ENCODE measurements at regions not wholly inside any gene's neighbourhood (a gene's known extent, or its start where the extent isn't known, plus 50 kb on each side); places are given as distances from the start of the nearest gene placed in this dataset.

DNA sequence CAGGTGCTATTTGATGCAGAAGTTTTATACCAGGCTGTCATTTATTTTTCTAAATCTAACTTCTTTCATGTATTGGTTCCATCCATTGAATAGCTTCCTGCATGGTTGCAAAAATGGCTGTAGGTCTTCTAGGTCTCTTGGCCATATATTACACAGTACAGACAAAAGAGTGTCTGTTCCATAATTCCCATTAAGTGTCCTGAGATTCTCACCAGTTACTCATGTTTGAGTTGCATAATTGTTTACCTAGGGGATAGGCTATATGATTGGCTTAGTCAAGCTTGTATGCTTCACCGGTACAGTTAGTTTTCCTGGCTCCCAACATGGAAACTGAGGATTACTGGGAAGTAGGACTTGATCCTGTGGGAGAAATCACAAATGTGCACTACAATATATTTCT is 399.4 kb upstream of the NUDT12 start:
- no peaks in the 10 kb centered on the region for H3K4me1 ChIP-seq (ENCODE audit: control insufficient read depth, insufficient read depth, low read length)
- ChIA-PET POLR2A (no interaction called here), CTCF (no interaction called here)
- H3K27ac ChIP-seq (ENCODE audit: extremely low read depth, low read depth, low read length): no peak overlapping the region
- no peak overlapping the region for H3K4me3 ChIP-seq (ENCODE audit: low read depth, low read length)
- H3K9me3 ChIP-seq (ENCODE audit: control insufficient read depth, insufficient read depth, low read depth, low read length): no peaks in the 10 kb centered on the region
- TF ChIP-seq, protein P1, sequence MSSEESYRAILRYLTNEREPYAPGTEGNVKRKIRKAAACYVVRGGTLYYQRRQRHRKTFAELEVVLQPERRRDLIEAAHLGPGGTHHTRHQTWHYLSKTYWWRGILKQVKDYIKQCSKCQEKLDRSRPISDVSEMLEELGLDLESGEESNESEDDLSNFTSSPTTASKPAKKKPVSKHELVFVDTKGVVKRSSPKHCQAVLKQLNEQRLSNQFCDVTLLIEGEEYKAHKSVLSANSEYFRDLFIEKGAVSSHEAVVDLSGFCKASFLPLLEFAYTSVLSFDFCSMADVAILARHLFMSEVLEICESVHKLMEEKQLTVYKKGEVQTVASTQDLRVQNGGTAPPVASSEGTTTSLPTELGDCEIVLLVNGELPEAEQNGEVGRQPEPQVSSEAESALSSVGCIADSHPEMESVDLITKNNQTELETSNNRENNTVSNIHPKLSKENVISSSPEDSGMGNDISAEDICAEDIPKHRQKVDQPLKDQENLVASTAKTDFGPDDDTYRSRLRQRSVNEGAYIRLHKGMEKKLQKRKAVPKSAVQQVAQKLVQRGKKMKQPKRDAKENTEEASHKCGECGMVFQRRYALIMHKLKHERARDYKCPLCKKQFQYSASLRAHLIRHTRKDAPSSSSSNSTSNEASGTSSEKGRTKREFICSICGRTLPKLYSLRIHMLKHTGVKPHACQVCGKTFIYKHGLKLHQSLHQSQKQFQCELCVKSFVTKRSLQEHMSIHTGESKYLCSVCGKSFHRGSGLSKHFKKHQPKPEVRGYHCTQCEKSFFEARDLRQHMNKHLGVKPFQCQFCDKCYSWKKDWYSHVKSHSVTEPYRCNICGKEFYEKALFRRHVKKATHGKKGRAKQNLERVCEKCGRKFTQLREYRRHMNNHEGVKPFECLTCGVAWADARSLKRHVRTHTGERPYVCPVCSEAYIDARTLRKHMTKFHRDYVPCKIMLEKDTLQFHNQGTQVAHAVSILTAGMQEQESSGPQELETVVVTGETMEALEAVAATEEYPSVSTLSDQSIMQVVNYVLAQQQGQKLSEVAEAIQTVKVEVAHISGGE (tag by site-specific recombination; conservative IDR thresholded peaks at IDR 0.05; ENCODE audit: low read depth): no peak
- no peak for TF ChIP-seq ZNF701 (tag by site-specific recombination; IDR thresholded peaks at IDR 0.05)
- TF ChIP-seq OSR2 (tag by site-specific recombination; IDR thresholded peaks at IDR 0.05): no peak
- TF ChIP-seq ZNF843 (tag by site-specific recombination; IDR thresholded peaks at IDR 0.05): no peak
- TF ChIP-seq ZNF140 (tag by site-specific recombination; IDR thresholded peaks at IDR 0.05): no peak
- TF ChIP-seq ZNF416 (tag by site-specific recombination; IDR thresholded peaks at IDR 0.05): no peak
- TF ChIP-seq IKZF3 (tag by site-specific recombination; IDR thresholded peaks at IDR 0.05): no peak
- TF ChIP-seq, protein P2, sequence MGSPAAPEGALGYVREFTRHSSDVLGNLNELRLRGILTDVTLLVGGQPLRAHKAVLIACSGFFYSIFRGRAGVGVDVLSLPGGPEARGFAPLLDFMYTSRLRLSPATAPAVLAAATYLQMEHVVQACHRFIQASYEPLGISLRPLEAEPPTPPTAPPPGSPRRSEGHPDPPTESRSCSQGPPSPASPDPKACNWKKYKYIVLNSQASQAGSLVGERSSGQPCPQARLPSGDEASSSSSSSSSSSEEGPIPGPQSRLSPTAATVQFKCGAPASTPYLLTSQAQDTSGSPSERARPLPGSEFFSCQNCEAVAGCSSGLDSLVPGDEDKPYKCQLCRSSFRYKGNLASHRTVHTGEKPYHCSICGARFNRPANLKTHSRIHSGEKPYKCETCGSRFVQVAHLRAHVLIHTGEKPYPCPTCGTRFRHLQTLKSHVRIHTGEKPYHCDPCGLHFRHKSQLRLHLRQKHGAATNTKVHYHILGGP (tag by site-specific recombination; IDR thresholded peaks at IDR 0.05): no peak
- TF ChIP-seq ZNF404 (tag by site-specific recombination; IDR thresholded peaks at IDR 0.05): no peak
- TF ChIP-seq, protein P3, sequence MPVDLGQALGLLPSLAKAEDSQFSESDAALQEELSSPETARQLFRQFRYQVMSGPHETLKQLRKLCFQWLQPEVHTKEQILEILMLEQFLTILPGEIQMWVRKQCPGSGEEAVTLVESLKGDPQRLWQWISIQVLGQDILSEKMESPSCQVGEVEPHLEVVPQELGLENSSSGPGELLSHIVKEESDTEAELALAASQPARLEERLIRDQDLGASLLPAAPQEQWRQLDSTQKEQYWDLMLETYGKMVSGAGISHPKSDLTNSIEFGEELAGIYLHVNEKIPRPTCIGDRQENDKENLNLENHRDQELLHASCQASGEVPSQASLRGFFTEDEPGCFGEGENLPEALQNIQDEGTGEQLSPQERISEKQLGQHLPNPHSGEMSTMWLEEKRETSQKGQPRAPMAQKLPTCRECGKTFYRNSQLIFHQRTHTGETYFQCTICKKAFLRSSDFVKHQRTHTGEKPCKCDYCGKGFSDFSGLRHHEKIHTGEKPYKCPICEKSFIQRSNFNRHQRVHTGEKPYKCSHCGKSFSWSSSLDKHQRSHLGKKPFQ (tag by site-specific recombination; IDR thresholded peaks at IDR 0.05): no peak
- no peak for TF ChIP-seq GLI4 (tag by site-specific recombination; IDR thresholded peaks at IDR 0.05)
- TF ChIP-seq ZNF624 (tag by site-specific recombination; IDR thresholded peaks at IDR 0.05): no peak
- TF ChIP-seq, protein P4, sequence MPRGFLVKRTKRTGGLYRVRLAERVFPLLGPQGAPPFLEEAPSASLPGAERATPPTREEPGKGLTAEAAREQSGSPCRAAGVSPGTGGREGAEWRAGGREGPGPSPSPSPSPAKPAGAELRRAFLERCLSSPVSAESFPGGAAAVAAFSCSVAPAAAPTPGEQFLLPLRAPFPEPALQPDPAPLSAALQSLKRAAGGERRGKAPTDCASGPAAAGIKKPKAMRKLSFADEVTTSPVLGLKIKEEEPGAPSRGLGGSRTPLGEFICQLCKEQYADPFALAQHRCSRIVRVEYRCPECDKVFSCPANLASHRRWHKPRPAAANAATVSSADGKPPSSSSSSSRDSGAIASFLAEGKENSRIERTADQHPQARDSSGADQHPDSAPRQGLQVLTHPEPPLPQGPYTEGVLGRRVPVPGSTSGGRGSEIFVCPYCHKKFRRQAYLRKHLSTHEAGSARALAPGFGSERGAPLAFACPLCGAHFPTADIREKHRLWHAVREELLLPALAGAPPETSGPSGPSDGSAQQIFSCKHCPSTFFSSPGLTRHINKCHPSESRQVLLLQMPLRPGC (tag by site-specific recombination; IDR thresholded peaks at IDR 0.05): no peak
- TF ChIP-seq, protein P5, sequence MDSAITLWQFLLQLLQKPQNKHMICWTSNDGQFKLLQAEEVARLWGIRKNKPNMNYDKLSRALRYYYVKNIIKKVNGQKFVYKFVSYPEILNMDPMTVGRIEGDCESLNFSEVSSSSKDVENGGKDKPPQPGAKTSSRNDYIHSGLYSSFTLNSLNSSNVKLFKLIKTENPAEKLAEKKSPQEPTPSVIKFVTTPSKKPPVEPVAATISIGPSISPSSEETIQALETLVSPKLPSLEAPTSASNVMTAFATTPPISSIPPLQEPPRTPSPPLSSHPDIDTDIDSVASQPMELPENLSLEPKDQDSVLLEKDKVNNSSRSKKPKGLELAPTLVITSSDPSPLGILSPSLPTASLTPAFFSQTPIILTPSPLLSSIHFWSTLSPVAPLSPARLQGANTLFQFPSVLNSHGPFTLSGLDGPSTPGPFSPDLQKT (IDR thresholded peaks at IDR 0.05; ENCODE audit: borderline replicate concordance, low read depth, low read length): no peak
- TF ChIP-seq EGR2 (tag by site-specific recombination; IDR thresholded peaks at IDR 0.05; ENCODE audit: low read depth): no peak
- TF ChIP-seq WT1 (tag by site-specific recombination; IDR thresholded peaks at IDR 0.05): no peak
- no peak for TF ChIP-seq YY1 (tag by site-specific recombination; IDR thresholded peaks at IDR 0.05)
- TF ChIP-seq, protein P6, sequence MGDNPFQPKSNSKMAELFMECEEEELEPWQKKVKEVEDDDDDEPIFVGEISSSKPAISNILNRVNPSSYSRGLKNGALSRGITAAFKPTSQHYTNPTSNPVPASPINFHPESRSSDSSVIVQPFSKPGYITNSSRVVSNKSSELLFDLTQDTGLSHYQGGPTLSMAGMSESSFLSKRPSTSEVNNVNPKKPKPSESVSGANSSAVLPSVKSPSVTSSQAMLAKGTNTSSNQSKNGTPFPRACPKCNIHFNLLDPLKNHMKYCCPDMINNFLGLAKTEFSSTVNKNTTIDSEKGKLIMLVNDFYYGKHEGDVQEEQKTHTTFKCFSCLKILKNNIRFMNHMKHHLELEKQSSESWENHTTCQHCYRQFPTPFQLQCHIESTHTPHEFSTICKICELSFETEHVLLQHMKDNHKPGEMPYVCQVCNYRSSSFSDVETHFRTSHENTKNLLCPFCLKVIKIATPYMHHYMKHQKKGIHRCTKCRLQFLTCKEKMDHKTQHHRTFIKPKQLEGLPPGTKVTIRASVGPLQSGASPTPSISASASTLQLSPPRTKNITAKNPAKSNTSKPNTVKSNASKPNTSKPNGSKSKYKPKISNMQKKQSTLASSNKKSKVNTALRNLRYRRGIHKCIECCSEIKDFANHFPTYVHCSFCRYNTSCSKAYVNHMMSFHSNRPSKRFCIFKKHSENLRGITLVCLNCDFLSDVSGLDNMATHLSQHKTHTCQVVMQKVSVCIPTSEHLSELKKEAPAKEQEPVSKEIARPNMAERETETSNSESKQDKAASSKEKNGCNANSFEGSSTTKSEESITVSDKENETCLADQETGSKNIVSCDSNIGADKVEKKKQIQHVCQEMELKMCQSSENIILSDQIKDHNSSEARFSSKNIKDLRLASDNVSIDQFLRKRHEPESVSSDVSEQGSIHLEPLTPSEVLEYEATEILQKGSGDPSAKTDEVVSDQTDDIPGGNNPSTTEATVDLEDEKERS (tag by site-specific recombination; IDR thresholded peaks at IDR 0.05): no peak
- no peaks in the 10 kb centered on the region for H3K36me3 ChIP-seq (ENCODE audit: control insufficient read depth in 2 of 2, insufficient read depth in 1 of 2, low read length in 2 of 2)

All from HEK293 (cell line).